ENCODE measurements at regions not wholly inside any gene's neighbourhood (a gene's known extent, or its start where the extent isn't known, plus 50 kb on each side); places are given as distances from the start of the nearest gene placed in this dataset.

- no peak for DNase-seq
These were observed 878.0 kb downstream of the KCNJ18 start for GRCh38 chr17:22570144-22570845.

DNA sequence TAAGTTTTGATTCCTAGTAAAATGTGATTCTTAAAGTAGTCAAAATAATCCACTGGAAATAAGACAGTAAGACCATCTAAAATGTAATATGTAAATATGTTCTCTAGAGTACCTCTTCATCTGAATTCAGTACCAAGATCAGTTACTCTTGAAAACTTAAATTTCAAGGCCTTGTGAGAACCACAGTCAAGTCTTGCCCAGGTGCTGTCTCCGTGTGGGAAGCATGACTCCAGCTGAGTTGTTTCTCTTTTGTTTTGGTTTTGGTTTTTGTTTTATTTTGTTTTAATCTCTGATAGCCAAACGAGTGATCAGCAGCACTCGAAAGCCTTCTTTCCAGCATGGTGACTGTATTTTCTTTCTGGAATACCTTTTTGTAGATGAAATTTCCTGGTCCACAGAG lies 907.0 kb downstream of the KCNJ18 start:
- no peak for DNase-seq

GRCh38 chr17:22600644-22601298 lies 908.4 kb downstream of the KCNJ18 start:
- no peak for DNase-seq

Data from anterior cingulate cortex (tissue), 58 donors.